Fibroblast of villous mesenchyme (primary cell): ENCODE measurements at regions not wholly inside any gene's neighbourhood (a gene's known extent, or its start where the extent isn't known, plus 50 kb on each side); places are given as distances from the start of the nearest gene placed in this dataset.

ENCODE experiments used
- DNase-seq: peaks from one replicate; pipeline ENCODE4 v3.0.0-alpha.2; 2010; ENCODE audit warnings: low read depth
- H3K4me3 ChIP-seq: 2 replicates; pipeline ENCODE4 v1.5.1; 2011; ENCODE audit warnings: low read depth, mild to moderate bottlenecking, low read length
- TF ChIP-seq, protein P1 (sequence below): IDR thresholded peaks from 2 replicates; pipeline ENCODE4 v1.5.1; 2012; ENCODE audit warnings: low read depth, mild to moderate bottlenecking, low read length; ENCODE audit not compliant: insufficient read depth

- no peak overlapping the region for H3K4me3 ChIP-seq
- TF ChIP-seq, protein P1, sequence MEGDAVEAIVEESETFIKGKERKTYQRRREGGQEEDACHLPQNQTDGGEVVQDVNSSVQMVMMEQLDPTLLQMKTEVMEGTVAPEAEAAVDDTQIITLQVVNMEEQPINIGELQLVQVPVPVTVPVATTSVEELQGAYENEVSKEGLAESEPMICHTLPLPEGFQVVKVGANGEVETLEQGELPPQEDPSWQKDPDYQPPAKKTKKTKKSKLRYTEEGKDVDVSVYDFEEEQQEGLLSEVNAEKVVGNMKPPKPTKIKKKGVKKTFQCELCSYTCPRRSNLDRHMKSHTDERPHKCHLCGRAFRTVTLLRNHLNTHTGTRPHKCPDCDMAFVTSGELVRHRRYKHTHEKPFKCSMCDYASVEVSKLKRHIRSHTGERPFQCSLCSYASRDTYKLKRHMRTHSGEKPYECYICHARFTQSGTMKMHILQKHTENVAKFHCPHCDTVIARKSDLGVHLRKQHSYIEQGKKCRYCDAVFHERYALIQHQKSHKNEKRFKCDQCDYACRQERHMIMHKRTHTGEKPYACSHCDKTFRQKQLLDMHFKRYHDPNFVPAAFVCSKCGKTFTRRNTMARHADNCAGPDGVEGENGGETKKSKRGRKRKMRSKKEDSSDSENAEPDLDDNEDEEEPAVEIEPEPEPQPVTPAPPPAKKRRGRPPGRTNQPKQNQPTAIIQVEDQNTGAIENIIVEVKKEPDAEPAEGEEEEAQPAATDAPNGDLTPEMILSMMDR, result no peak
- no peak for DNase-seq
Observed at GRCh38 chrX:117701050-117701449, 415.6 kb downstream of the KLHL13 start.

GRCh38 chrX:117689956-117690355 lies 426.7 kb downstream of the KLHL13 start:
- DNase-seq, result no peak
- no peak overlapping the region for H3K4me3 ChIP-seq
- TF ChIP-seq, protein P1, result no peak

GRCh38 chrX:117680286-117680685 lies 436.3 kb downstream of the KLHL13 start:
- TF ChIP-seq, protein P1, result no peak
- no peak for DNase-seq
- no peak overlapping the region for H3K4me3 ChIP-seq

DNA sequence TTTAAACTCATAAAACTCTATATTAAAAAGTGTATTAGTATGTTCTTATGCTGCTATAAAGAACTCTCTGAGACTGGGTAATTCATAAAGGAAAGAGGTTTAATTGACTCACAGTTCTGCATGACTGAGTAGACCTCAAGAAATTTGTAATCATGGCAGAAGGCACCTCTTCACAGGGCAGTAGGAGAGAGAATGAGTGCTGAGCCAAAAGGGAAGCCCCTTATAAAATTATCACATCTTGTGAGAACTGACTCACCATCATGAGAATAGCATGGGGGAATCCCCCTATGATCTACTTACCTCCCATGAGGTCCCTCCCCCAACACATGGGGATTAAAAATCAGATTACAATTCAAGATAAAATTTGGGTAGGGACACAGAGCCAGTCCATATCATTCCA lies 463.2 kb downstream of the KLHL13 start:
- no peak for DNase-seq
- H3K4me3 ChIP-seq, result no peak overlapping the region
- TF ChIP-seq, protein P1, result no peak

GRCh38 chrX:117645639-117646038 lies 471.0 kb downstream of the KLHL13 start:
- no peak overlapping the region for H3K4me3 ChIP-seq
- DNase-seq, result no peak
- TF ChIP-seq, protein P1, result no peak

GRCh38 chrX:117641913-117642656 lies 474.5 kb downstream of the KLHL13 start:
- DNase-seq, result no peak
- TF ChIP-seq, protein P1, result no peak
- H3K4me3 ChIP-seq, result no peak overlapping the region

DNA sequence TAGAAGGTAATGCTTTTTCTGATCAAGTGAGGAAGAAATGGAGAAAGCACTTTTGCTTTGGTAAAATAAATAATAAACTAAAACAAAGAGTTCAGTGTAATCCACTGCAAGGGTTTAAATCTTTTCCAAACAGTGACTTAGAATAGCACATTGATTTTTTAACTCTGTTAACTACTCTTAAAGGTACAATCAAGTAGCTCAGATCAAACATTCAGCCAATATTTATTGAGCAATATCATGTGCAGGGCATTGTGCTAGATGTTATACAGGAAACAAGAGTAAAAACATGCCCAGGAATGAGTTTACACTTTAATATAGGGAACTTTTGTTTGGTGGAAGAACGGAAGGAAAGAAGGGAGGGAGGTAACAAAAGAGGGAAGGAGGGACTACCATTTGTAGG lies 479.8 kb downstream of the KLHL13 start:
- no peak overlapping the region for H3K4me3 ChIP-seq
- TF ChIP-seq, protein P1, result no peak
- no peak for DNase-seq
